ENCODE measurements at regions not wholly inside any gene's neighbourhood (a gene's known extent, or its start where the extent isn't known, plus 50 kb on each side); places are given as distances from the start of the nearest gene placed in this dataset.

GRCh38 chr3:87088430-87088992 lies 97.6 kb upstream of the VGLL3 start:
- no peaks in the 10 kb centered on the region for H3K27me3 ChIP-seq
- no peak for DNase-seq (ENCODE audit: low spot score in 2 of 2)
- H3K9me3 ChIP-seq, result no peaks in the 10 kb centered on the region
- peak overlapping the region; percentile 94 to 97 for H3K27ac ChIP-seq
- H3K36me3 ChIP-seq, result no peaks in the 10 kb centered on the region
- peak overlapping the region; percentile 69 to 77 for H3K4me3 ChIP-seq
- no peak for TF ChIP-seq CTCF (IDR thresholded peaks at IDR 0.05)
- H3K4me1 ChIP-seq, result peaks cover 0 to 8% of the 10 kb centered on the region in 2 donors
- intact Hi-C loops (cut with DNase I), result loop anchor here (2.0 to 5.0 kb wide), 2 partner anchors 98 to 139 kb away; partner anchors contain the start of genes CHMP2B and VGLL3

DNA sequence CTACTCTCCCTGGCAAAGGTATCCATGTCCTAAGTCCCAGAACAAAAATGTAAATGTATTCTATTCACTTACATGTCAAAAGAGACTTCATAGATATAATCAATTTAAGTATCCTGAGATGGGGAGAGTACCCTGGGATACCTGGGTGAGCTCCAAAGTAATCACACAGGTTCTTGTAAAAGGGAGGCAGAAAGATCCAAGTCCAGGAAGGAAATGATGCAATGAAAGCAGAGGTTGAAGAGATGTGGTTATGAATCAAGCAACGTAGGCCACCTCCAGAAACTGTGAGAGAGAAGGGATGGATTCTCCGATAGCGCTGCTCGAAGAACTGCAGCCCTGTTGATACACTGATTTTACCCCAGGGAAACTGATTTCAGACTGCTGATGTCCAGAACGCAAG lies 93.9 kb upstream of the VGLL3 start:
- no peak overlapping the region for H3K4me3 ChIP-seq
- H3K27me3 ChIP-seq, result no peaks in the 10 kb centered on the region
- DNase-seq (ENCODE audit: low spot score in 2 of 2), result no peak
- no peak overlapping the region for H3K27ac ChIP-seq
- intact Hi-C loops (cut with DNase I), result loop anchor here (5.0 kb wide), 3 partner anchors 82 to 142 kb away; partner anchors contain the start of gene CHMP2B
- H3K4me1 ChIP-seq, result no peaks in the 10 kb centered on the region
- H3K9me3 ChIP-seq, result no peaks in the 10 kb centered on the region
- H3K36me3 ChIP-seq, result no peaks in the 10 kb centered on the region
- TF ChIP-seq CTCF (IDR thresholded peaks at IDR 0.05), result no peak

- no peaks in the 10 kb centered on the region for H3K4me1 ChIP-seq
- TF ChIP-seq CTCF (IDR thresholded peaks at IDR 0.05), result peak; percentile 48 to 69 (median 66)
Observed at GRCh38 chr3:87082796-87083440, 92.0 kb upstream of the VGLL3 start.

GRCh38 chr3:87077355-87077754 lies 86.4 kb upstream of the VGLL3 start:
- no peak overlapping the region for H3K27ac ChIP-seq
- H3K4me1 ChIP-seq, result no peaks in the 10 kb centered on the region
- no peaks in the 10 kb centered on the region for H3K36me3 ChIP-seq
- intact Hi-C loops (cut with DNase I), result no loop called here
- H3K4me3 ChIP-seq, result no peak overlapping the region
- TF ChIP-seq CTCF (IDR thresholded peaks at IDR 0.05), result no peak
- H3K27me3 ChIP-seq, result no peaks in the 10 kb centered on the region
- H3K9me3 ChIP-seq, result no peaks in the 10 kb centered on the region
- DNase-seq (ENCODE audit: low spot score in 2 of 2), result no peak

More at GRCh38 chr3:87082796-87083440, 92.0 kb upstream of the VGLL3 start:
- Histone ChIP-seq H3K27me3 (no peaks in the 10 kb centered on the region), H3K4me3 (no peak overlapping the region), H3K27ac (no peak overlapping the region), H3K36me3 (no peaks in the 10 kb centered on the region), H3K9me3 (no peaks in the 10 kb centered on the region)
- intact Hi-C loops (cut with DNase I), result loop anchor here (2.0 to 5.0 kb wide), 3 partner anchors 84 to 308 kb away; no protein-coding TSS in a partner anchor
- no peak for DNase-seq (ENCODE audit: low spot score in 2 of 2)

DNA sequence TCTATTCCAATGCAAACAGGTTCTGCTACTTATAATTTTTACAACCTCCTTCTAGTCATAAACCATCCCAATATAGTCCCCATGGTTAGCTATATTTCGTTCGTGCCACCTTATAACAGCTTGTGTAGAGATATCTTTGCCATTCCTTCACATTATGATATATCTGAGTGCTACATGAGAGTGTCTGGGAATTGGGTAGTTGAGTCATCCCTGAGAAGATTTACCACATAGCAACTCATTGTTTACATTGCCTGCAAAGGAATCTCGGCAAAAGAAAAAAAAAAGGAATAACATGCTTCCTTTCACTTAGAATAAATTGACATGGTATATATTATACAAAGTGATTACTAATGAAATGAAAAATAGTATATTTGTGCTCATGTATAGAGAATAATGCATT lies 86.0 kb upstream of the VGLL3 start:
- no peaks in the 10 kb centered on the region for H3K4me1 ChIP-seq
- H3K27me3 ChIP-seq, result no peaks in the 10 kb centered on the region
- TF ChIP-seq CTCF (IDR thresholded peaks at IDR 0.05), result no peak
- no peaks in the 10 kb centered on the region for H3K9me3 ChIP-seq
- DNase-seq (ENCODE audit: low spot score in 2 of 2), result no peak
- H3K36me3 ChIP-seq, result no peaks in the 10 kb centered on the region
- no peak overlapping the region for H3K27ac ChIP-seq
- intact Hi-C loops (cut with DNase I), result no loop called here
- H3K4me3 ChIP-seq, result no peak overlapping the region

Data from ascending aorta (tissue), 2 donors.